ENCODE measurements at regions not wholly inside any gene's neighbourhood (a gene's known extent, or its start where the extent isn't known, plus 50 kb on each side); places are given as distances from the start of the nearest gene placed in this dataset.

DNA sequence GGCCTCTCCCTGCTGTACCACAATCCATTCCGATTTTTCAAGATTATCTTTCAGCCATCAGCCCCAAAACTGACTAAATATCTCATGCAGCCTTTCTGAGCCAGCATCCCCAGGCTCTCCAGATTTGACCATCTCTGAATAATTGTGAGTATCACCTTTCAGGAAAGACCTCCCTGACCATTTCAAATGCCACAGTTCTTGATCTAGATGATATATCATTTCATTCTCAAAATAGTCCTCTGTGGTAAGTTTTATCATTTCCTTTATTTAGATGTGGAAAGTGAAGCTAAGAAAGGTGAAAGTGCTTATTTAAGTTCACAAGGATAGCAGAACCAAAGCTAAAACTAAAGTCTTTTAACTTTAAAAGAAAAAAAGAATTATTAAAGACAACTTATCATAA lies 244.0 kb downstream of the PLPP3 start:
- Histone ChIP-seq H4K20me1 (ENCODE audit: control insufficient read depth, insufficient read depth) (no peaks in the 10 kb centered on the region), H3K27me3 (replicated peaks in 1 of 2; ENCODE audit: control insufficient read depth in 2 of 2, insufficient read depth in 2 of 2, low read length in 1 of 2) (no peaks in the 10 kb centered on the region), H3K27ac (ENCODE audit: control insufficient read depth, insufficient read depth) (no peak overlapping the region), H3K79me2 (ENCODE audit: control insufficient read depth, insufficient read depth, low read length) (no peaks in the 10 kb centered on the region), H3K4me1 (ENCODE audit: control insufficient read depth, insufficient read depth, low read length) (no peaks in the 10 kb centered on the region), H3K36me3 (ENCODE audit: control insufficient read depth in 2 of 2, insufficient read depth in 2 of 2, low read length in 1 of 2) (no peaks in the 10 kb centered on the region), H3K4me3 (no peak overlapping the region), H3K9me3 (replicated peaks; ENCODE audit: control insufficient read depth, insufficient read depth, low read length) (no peaks in the 10 kb centered on the region), H3K4me2 (ENCODE audit: control insufficient read depth, insufficient read depth) (no peak overlapping the region), H2AFZ (ENCODE audit: control insufficient read depth, low read depth, low read length) (no peak overlapping the region), H3K9ac (ENCODE audit: control insufficient read depth, insufficient read depth, low read length) (no peak overlapping the region)
- no peak for DNase-seq (ENCODE audit: low read depth, low spot score)
- ChIA-PET CTCF (interaction anchor here (0.6 to 4.6 kb wide), 8 partner anchors 9 to 249 kb away, joined by 3 to 17 read pairs (median 3); no protein-coding TSS in a partner anchor), POLR2A (interaction anchor here (0.6 to 2.7 kb wide), 5 partner anchors 37 to 244 kb away, joined by 3 to 9 read pairs (median 3); partner anchors contain the start of gene PLPP3), RAD21 (ENCODE audit: unreplicated experiment) (interaction anchor here (0.9 to 9.9 kb wide), 11 partner anchors 9 to 249 kb away, joined by 3 to 167 read pairs (median 4); partner anchors contain the start of gene PLPP3), SMC1A (ENCODE audit: uncharacterized antibody, unreplicated experiment) (interaction anchor here (0.9 to 10.3 kb wide), 27 partner anchors 9 to 248 kb away, joined by 3 to 73 read pairs (median 5); no protein-coding TSS in a partner anchor)
- no peak for TF ChIP-seq CHD1 (IDR thresholded peaks at IDR 0.05; ENCODE audit: low read depth, low read length)
- TF ChIP-seq RUNX3 (IDR thresholded peaks at IDR 0.05; ENCODE audit: low read length) = peak; percentile 61; the same call in 1 of the 2 replicates
- TF ChIP-seq MEF2B (IDR thresholded peaks at IDR 0.05; ENCODE audit: partially characterized antibody, poor library complexity, severe bottlenecking) = peak; percentile 50
- TF ChIP-seq NFIC (IDR thresholded peaks at IDR 0.05; ENCODE audit: low read depth, low read length) = peak; percentile 43; the same call in 1 of the 2 replicates
- no peak for TF ChIP-seq TAF1 (IDR thresholded peaks at IDR 0.05; ENCODE audit: borderline replicate concordance, low read depth, low read length)
- TF ChIP-seq YY1 (IDR thresholded peaks at IDR 0.05; ENCODE audit: low read depth, low read length) = no peak
- no peak; the same call in 1 of the 2 replicates for TF ChIP-seq EED (IDR thresholded peaks at IDR 0.05; ENCODE audit: low read depth)
- BruUV-seq (replicated peaks) = no TSS peak
- 0% methylated on average over 1 of the region's 1 CpG for WGBS (ENCODE audit: insufficient coverage, insufficient replicate concordance, low lambda C conversion rate, missing lambda C conversion rate)
- no peak for FAIRE-seq
- in situ Hi-C loops (cut with MboI) = no loop called here
- intact Hi-C loops (cut with micrococcal nuclease; ENCODE audit: unreplicated experiment) = loop anchor here (10.0 kb wide), 1 partner anchor 461 kb away; no protein-coding TSS in a partner anchor
- no peak for ATAC-seq

DNA sequence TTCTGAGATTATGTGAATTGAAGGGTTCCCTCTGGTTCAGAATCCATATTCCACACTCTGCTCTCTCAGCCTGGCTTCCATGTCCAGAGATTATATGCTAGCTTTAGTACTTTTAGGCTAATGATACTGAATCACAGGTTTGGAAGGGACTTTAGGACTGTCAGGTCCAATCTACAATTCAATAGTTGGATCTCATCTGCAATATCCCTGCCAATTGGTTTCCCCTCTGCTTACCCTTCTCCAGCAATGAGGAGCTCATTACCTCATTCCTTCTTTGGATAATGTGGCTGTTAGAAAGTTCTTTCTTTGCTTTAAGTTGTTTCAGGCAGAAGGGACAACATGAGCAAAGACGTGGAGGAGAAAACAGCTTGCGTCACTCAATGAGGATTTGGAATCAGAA lies 245.3 kb downstream of the PLPP3 start:
- SMC1A ChIA-PET (ENCODE audit: uncharacterized antibody, unreplicated experiment) = interaction anchor here (0.7 to 10.3 kb wide), 29 partner anchors 10 to 249 kb away, joined by 3 to 114 read pairs (median 5); partner anchors contain the start of gene PLPP3
- POLR2A ChIA-PET = interaction anchor here (0.5 to 5.4 kb wide), 10 partner anchors 31 to 243 kb away, joined by 3 to 44 read pairs (median 4); partner anchors contain the start of gene PLPP3
- no peaks in the 10 kb centered on the region for H3K79me2 ChIP-seq (ENCODE audit: control insufficient read depth, insufficient read depth, low read length)
- H3K27ac ChIP-seq (ENCODE audit: control insufficient read depth, insufficient read depth) = no peak overlapping the region
- no peaks in the 10 kb centered on the region; the same call in 1 of the 2 replicates for H3K4me1 ChIP-seq (ENCODE audit: control insufficient read depth, insufficient read depth, low read length)
- RAD21 ChIA-PET (ENCODE audit: unreplicated experiment) = interaction anchor here (0.6 to 9.9 kb wide), 21 partner anchors 8 to 250 kb away, joined by 3 to 167 read pairs (median 4); partner anchors contain the start of gene PLPP3
- H4K20me1 ChIP-seq (ENCODE audit: control insufficient read depth, insufficient read depth) = no peaks in the 10 kb centered on the region
- ATAC-seq (no peak), DNase-seq (ENCODE audit: low read depth, low spot score) (no peak), FAIRE-seq (no peak)
- CTCF ChIA-PET = interaction anchor here (0.7 to 4.6 kb wide), 11 partner anchors 9 to 250 kb away, joined by 3 to 17 read pairs (median 4); no protein-coding TSS in a partner anchor
- 38% methylated on average over 2 of the region's 2 CpGs for WGBS (ENCODE audit: insufficient coverage, insufficient replicate concordance, low lambda C conversion rate, missing lambda C conversion rate)
- intact Hi-C loops (cut with micrococcal nuclease; ENCODE audit: unreplicated experiment) (loop anchor here (5.0 to 10.0 kb wide), 5 partner anchors 97 to 459 kb away; no protein-coding TSS in a partner anchor), in situ Hi-C loops (cut with MboI) (loop anchor here (5.0 kb wide), 1 partner anchor 243 kb away; the partner anchor contains the start of gene PLPP3)
- H3K36me3 ChIP-seq (ENCODE audit: control insufficient read depth in 2 of 2, insufficient read depth in 2 of 2, low read length in 1 of 2) = no peaks in the 10 kb centered on the region
- no peak overlapping the region for H2AFZ ChIP-seq (ENCODE audit: control insufficient read depth, low read depth, low read length)
- BruUV-seq (replicated peaks) = no TSS peak
- H3K4me3 ChIP-seq = no peak overlapping the region
- no peaks in the 10 kb centered on the region for H3K27me3 ChIP-seq (replicated peaks in 1 of 2; ENCODE audit: control insufficient read depth in 2 of 2, insufficient read depth in 2 of 2, low read length in 1 of 2)
- no peak overlapping the region for H3K4me2 ChIP-seq (ENCODE audit: control insufficient read depth, insufficient read depth)
- no peaks in the 10 kb centered on the region for H3K9me3 ChIP-seq (replicated peaks; ENCODE audit: control insufficient read depth, insufficient read depth, low read length)
- TF ChIP-seq NFYA (IDR thresholded peaks at IDR 0.05; ENCODE audit: borderline replicate concordance, low read depth, low read length) (no peak), CREM (IDR thresholded peaks at IDR 0.05; ENCODE audit: low read depth) (no peak)
- H3K9ac ChIP-seq (ENCODE audit: control insufficient read depth, insufficient read depth, low read length) = no peak overlapping the region
